Esophagus squamous epithelium (tissue), 4 donors: ENCODE measurements at regions not wholly inside any gene's neighbourhood (a gene's known extent, or its start where the extent isn't known, plus 50 kb on each side); places are given as distances from the start of the nearest gene placed in this dataset.

Experiments
- POLR2A ChIP-seq, 4 donors: fragments of 450-650 bp; IDR thresholded peaks; one replicate each; pipeline ENCODE4 v1.6.1; 2017; ENCODE audit warnings: antibody characterized with exemption in 4 of 4, mild to moderate bottlenecking in 4 of 4, moderate library complexity in 3 of 4
- TF ChIP-seq, protein P1 (sequence below), 6 experiments: fragments of 450-650 bp in 4 of 6; fragments of 200-600 bp in 2 of 6; sonication (generic) in 2 of 6; IDR thresholded peaks; one replicate each; pipeline ENCODE4 v1.5.1; 2016 to 2019; ENCODE audit warnings: antibody characterized with exemption in 6 of 6, mild to moderate bottlenecking in 4 of 6, moderate library complexity in 4 of 6

GRCh38 chr18:28903306-28903705 is 726.4 kb upstream of the CDH2 start:
- TF ChIP-seq, protein P1, sequence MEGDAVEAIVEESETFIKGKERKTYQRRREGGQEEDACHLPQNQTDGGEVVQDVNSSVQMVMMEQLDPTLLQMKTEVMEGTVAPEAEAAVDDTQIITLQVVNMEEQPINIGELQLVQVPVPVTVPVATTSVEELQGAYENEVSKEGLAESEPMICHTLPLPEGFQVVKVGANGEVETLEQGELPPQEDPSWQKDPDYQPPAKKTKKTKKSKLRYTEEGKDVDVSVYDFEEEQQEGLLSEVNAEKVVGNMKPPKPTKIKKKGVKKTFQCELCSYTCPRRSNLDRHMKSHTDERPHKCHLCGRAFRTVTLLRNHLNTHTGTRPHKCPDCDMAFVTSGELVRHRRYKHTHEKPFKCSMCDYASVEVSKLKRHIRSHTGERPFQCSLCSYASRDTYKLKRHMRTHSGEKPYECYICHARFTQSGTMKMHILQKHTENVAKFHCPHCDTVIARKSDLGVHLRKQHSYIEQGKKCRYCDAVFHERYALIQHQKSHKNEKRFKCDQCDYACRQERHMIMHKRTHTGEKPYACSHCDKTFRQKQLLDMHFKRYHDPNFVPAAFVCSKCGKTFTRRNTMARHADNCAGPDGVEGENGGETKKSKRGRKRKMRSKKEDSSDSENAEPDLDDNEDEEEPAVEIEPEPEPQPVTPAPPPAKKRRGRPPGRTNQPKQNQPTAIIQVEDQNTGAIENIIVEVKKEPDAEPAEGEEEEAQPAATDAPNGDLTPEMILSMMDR (IDR thresholded peaks at IDR 0.05): no peak
- TF ChIP-seq POLR2A (IDR thresholded peaks at IDR 0.05): no peak
